ENCODE measurements at regions not wholly inside any gene's neighbourhood (a gene's known extent, or its start where the extent isn't known, plus 50 kb on each side); places are given as distances from the start of the nearest gene placed in this dataset.

DNA sequence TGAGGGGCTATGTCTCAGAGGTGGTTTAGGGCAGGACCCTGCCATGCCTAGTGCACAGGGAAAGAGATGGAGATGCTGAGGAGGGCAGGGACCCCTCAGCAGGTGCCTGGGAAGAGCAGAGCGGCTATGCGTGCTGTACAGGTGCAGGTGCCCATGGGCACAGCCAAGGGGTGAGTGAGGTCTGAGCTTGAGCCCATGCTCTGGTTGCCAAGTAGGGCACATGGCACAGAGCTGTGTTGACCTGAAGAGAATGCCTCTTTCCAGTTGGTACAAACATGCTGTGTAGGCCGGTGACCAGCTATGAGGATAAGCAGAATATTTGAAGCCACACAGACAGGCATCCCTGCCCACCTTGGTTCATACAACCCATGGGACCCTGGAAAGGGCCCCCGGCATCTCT is 65.8 kb upstream of the NECTIN1 start:
- DNase-seq: peak in 1 of 3 donors; percentile 10
- no peaks in the 10 kb centered on the region for H3K4me1 ChIP-seq
- no peak for TF ChIP-seq CTCF (IDR thresholded peaks at IDR 0.05)
- no peak for TF ChIP-seq POLR2A (IDR thresholded peaks at IDR 0.05)
- no peaks in the 10 kb centered on the region for H3K27me3 ChIP-seq
- H3K27ac ChIP-seq: no peak overlapping the region
- no peaks in the 10 kb centered on the region for H3K9me3 ChIP-seq
- no peaks in the 10 kb centered on the region for H3K36me3 ChIP-seq
- no peak overlapping the region for H3K4me3 ChIP-seq

DNA sequence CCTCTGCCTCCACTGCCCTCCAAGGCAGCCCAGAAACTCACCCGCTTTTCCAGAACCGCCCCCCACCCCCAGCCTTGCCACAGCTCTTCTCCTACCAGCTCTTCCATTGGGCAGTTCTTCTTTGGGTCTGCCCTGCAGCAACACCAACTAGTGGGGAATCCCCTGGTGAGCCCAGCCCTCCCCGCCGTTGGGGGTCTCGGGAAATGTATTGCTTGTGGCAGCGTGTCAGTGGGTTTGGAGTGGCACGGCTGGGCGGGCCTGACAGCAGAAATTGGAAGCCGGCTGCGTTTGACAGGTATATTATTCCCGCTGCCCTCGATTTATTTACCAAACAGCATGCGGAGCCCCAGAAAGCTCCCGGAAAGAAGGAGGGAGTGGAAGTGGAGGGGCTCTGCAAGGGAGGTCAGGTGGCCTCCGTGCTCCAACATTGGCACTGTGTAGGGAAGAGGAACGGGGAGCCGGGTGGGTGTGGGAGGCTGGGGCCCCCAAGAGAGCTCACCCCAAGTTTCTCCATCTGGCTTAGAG is 65.2 kb upstream of the NECTIN1 start:
- TF ChIP-seq POLR2A (IDR thresholded peaks at IDR 0.05) (no peak), CTCF (IDR thresholded peaks at IDR 0.05) (no peak)
- no peaks in the 10 kb centered on the region for H3K4me1 ChIP-seq
- DNase-seq: peak in 1 of 3 donors; percentile 35
- no peak overlapping the region for H3K27ac ChIP-seq
- H3K36me3 ChIP-seq: no peaks in the 10 kb centered on the region
- no peak overlapping the region for H3K4me3 ChIP-seq
- no peaks in the 10 kb centered on the region for H3K9me3 ChIP-seq
- H3K27me3 ChIP-seq: no peaks in the 10 kb centered on the region

DNA sequence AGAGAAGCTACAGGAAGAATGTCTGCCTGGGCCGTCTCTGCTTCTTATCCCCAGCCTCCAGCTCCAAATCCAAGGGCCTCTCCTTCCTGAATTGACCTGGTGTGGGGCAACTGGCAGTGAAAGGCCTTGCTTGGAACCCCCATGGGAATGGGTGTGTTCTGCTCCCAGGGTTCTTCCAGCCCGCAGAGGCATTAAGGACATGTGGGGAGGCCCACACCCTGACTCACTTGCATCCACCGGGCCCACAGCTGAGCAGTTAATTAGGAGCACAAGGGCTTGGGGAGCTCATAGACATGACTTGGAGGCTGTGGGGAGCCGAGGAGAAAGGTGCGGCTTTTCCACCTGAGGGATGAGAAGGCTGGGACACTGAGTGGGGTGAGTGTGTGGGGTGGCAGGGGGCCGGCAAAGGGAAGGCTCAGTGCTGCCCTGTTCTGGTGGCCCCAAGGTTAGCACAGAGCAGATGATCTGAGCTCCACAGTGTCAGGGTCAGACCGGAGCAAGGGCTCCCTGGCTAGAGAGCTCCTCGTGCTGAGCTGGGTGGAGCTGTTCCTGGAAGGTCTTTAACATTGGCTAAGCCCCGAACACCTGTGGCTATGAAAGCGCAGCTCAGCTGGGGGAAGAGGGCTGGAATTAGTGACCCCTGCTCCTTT is 64.5 kb upstream of the NECTIN1 start:
- no peaks in the 10 kb centered on the region for H3K27me3 ChIP-seq
- H3K4me1 ChIP-seq: no peaks in the 10 kb centered on the region
- no peak overlapping the region for H3K4me3 ChIP-seq
- DNase-seq: peak in 1 of 3 donors; percentile 34
- TF ChIP-seq CTCF (IDR thresholded peaks at IDR 0.05) (no peak), POLR2A (IDR thresholded peaks at IDR 0.05) (no peak)
- H3K9me3 ChIP-seq: no peaks in the 10 kb centered on the region
- H3K27ac ChIP-seq: no peak overlapping the region
- H3K36me3 ChIP-seq: no peaks in the 10 kb centered on the region

DNA sequence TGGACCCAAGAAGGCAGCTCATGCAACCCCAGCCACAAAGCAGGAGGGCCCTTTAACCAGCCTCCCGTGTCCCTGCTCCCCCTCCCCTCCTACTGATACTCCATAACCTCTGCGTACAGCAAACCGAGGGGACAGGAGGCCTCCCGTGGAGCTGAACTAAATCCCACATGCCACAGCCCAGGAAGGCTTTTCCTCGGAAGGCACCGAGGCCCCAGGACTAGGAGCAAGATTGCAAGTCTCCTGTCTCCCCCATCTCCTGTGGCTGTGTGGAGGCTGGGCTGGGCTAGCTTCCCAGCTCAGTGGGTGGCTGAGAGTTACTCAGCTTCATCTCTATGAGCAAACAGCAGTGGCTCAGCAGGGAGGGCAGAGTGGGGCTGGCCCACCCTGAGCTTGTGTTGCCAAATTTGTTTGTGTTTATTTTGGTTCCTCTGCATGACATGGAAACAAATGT is 62.7 kb upstream of the NECTIN1 start:
- Histone ChIP-seq H3K9me3 (no peaks in the 10 kb centered on the region), H3K4me1 (no peaks in the 10 kb centered on the region), H3K27ac (no peak overlapping the region), H3K36me3 (no peaks in the 10 kb centered on the region), H3K4me3 (no peak overlapping the region), H3K27me3 (no peaks in the 10 kb centered on the region)
- TF ChIP-seq POLR2A (IDR thresholded peaks at IDR 0.05): no peak
- TF ChIP-seq CTCF (IDR thresholded peaks at IDR 0.05): no peak
- peak in 1 of 3 donors; percentile 44 for DNase-seq

DNA sequence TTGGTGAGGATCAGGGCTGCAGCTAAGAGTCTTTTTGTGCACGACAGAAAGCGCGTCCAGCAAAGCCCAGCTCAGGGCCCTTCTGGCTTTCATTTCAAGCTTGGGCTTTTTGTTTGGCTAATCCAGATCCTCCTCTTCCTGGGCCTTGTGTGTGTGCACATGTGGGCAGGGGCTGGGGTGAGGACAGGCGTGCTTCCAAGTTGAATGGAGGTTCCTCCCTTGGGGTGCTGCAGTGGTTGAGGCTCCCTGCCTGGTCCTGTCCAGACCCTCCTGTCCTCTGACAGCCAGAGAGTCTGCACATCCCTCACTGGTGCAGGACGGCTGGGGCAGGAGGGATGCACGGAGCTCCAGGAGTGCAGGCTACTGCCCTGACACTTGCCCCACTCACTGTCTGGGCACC is 62.0 kb upstream of the NECTIN1 start:
- H3K9me3 ChIP-seq: no peaks in the 10 kb centered on the region
- no peaks in the 10 kb centered on the region for H3K36me3 ChIP-seq
- no peak overlapping the region for H3K27ac ChIP-seq
- no peaks in the 10 kb centered on the region for H3K4me1 ChIP-seq
- H3K4me3 ChIP-seq: no peak overlapping the region
- peak in 1 of 3 donors; percentile 25 for DNase-seq
- H3K27me3 ChIP-seq: no peaks in the 10 kb centered on the region
- TF ChIP-seq CTCF (IDR thresholded peaks at IDR 0.05): no peak
- TF ChIP-seq POLR2A (IDR thresholded peaks at IDR 0.05): no peak

Data from Peyer's patch (tissue), 4 donors.